ENCODE measurements at regions not wholly inside any gene's neighbourhood (a gene's known extent, or its start where the extent isn't known, plus 50 kb on each side); places are given as distances from the start of the nearest gene placed in this dataset.

DNA sequence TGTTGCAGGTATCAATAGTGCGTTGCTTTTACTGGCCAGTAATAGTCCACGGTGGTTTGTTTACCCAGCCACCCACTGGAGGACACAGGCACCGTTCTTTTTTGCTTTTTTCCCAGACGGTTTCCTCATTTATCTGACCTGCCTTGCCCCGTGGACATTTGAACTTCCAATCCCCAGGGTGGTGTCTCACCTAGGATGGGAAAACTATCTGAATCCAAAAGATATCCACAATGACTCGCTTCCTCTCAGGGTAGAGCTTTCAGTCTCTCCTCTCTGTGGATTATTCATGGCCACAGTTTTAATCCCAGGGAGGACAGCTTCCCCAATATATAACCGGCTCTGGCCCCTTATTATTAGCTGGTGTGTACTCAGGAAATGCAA, 170.8 kb downstream of the FOXO1 start:
- peaks cover 5% of the 10 kb centered on the region for H3K27me3 Mint-ChIP-seq
- DNase-seq = no peak
- H3K4me3 Mint-ChIP-seq = no peak overlapping the region
- H3K36me3 Mint-ChIP-seq = peaks cover 9% of the 10 kb centered on the region
- H3K4me1 Mint-ChIP-seq = peaks cover 64% of the 10 kb centered on the region
- CTCF ChIA-PET = no interaction called here
- peaks cover 2% of the 10 kb centered on the region for H3K9me3 Mint-ChIP-seq
- H3K27ac Mint-ChIP-seq = peak overlapping the region; percentile 25

- Mint-ChIP-seq H3K27ac (peak overlapping the region; percentile 25), H3K36me3 (peaks cover 9% of the 10 kb centered on the region), H3K27me3 (peaks cover 5% of the 10 kb centered on the region), H3K4me3 (no peak overlapping the region), H3K9me3 (peaks cover 2% of the 10 kb centered on the region), H3K4me1 (peaks cover 59% of the 10 kb centered on the region)
- CTCF ChIA-PET = no interaction called here
- DNase-seq = no peak
Measured at GRCh38 chr13:40496035-40496810, 170.2 kb downstream of the FOXO1 start.

DNA sequence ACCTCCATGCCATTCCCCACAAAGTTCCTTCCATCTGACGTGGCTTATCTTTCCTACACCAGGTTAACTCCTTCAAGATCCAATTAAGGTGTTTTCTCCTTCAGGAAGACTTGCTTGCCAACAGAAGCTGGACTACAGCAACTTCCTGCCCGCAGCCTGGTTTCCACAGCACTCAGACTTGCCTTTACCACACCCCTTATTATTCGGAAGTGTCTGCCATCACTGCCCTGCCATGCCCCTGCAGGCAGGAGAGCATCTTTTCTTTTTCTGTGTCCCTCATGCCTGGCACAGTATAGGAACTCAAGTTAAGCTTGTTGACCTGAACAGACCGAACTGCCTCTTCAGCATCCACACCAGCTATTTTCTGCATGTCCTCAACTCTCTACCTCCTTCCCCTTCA, 168.0 kb downstream of the FOXO1 start:
- Mint-ChIP-seq H3K4me3 (no peak overlapping the region), H3K27ac (no peak overlapping the region), H3K4me1 (peaks cover 46% of the 10 kb centered on the region), H3K36me3 (peaks cover 9% of the 10 kb centered on the region), H3K9me3 (peaks cover 2% of the 10 kb centered on the region), H3K27me3 (peaks cover 5% of the 10 kb centered on the region)
- DNase-seq = no peak
- CTCF ChIA-PET = no interaction called here

GRCh38 chr13:40502236-40502635, 164.2 kb downstream of the FOXO1 start:
- H3K27ac Mint-ChIP-seq = no peak overlapping the region

GRCh38 chr13:40503011-40503410, 163.4 kb downstream of the FOXO1 start:
- CTCF ChIA-PET = interaction anchor here (1.0 kb wide), 1 partner anchor 22 kb away, joined by 3 read pairs; no protein-coding TSS in a partner anchor
- Mint-ChIP-seq H3K4me1 (peaks cover 25% of the 10 kb centered on the region), H3K9me3 (no peaks in the 10 kb centered on the region), H3K27ac (no peak overlapping the region), H3K4me3 (no peak overlapping the region), H3K27me3 (peaks cover 3% of the 10 kb centered on the region), H3K36me3 (peaks cover 6% of the 10 kb centered on the region)
- DNase-seq = no peak

More at GRCh38 chr13:40502236-40502635, 164.2 kb downstream of the FOXO1 start:
- DNase-seq = no peak
- Mint-ChIP-seq H3K27me3 (peaks cover 5% of the 10 kb centered on the region), H3K4me1 (peaks cover 27% of the 10 kb centered on the region), H3K4me3 (no peak overlapping the region), H3K9me3 (no peaks in the 10 kb centered on the region), H3K36me3 (peaks cover 6% of the 10 kb centered on the region)
- CTCF ChIA-PET = interaction anchor here (0.6 to 1.0 kb wide), 2 partner anchors 23 to 715 kb away, joined by 3 to 4 read pairs; no protein-coding TSS in a partner anchor

- H3K27me3 Mint-ChIP-seq = peaks cover 3% of the 10 kb centered on the region
- H3K9me3 Mint-ChIP-seq = no peaks in the 10 kb centered on the region
- peaks cover 27% of the 10 kb centered on the region for H3K4me1 Mint-ChIP-seq
- H3K36me3 Mint-ChIP-seq = no peaks in the 10 kb centered on the region
- H3K4me3 Mint-ChIP-seq = no peak overlapping the region
- H3K27ac Mint-ChIP-seq = no peak overlapping the region
- CTCF ChIA-PET = no interaction called here
- no peak for DNase-seq
Measured at GRCh38 chr13:40503966-40504591, 162.4 kb downstream of the FOXO1 start.

DNA sequence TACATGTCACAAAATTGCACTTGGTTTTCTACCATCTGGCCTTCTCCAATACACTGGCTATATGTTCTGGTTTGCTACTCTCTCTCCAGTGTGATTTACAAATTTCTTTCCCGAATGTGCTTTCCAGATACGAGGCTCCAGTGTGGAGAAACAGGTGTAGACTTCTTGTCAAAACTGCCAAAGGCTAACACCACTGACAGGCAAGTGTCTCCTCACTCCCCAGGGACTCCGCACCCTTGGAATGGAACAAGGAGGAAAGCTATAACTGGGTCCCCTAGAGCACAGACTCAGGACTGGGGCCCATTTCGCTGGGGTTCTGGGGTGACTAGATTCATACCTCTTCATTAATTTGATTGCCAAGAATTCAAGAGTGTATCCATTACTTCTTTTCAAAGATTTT, 161.8 kb downstream of the FOXO1 start:
- H3K27me3 Mint-ChIP-seq = peaks cover 3% of the 10 kb centered on the region
- H3K4me1 Mint-ChIP-seq = peaks cover 31% of the 10 kb centered on the region
- CTCF ChIA-PET = no interaction called here
- no peaks in the 10 kb centered on the region for H3K9me3 Mint-ChIP-seq
- DNase-seq = no peak
- H3K36me3 Mint-ChIP-seq = no peaks in the 10 kb centered on the region
- no peak overlapping the region for H3K27ac Mint-ChIP-seq
- H3K4me3 Mint-ChIP-seq = no peak overlapping the region

DNA sequence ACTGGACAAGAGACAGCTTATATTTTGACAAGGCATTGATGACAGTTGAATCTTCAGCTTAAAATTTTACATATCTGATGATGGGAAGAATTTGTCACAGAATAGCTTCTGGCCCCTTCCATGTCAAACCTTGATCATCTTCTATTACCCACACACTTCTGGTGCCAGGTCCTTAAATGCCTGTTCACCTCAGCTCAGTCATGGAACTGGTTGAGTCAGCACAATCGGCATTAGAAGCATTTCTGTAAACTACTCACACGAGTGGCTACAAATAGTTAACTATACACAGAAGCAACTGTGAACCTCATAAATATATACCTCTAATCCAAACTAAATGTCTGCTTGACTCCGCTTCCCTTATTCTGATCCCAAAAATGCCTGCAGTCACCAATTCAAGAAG, 161.2 kb downstream of the FOXO1 start:
- H3K4me1 Mint-ChIP-seq = peaks cover 31% of the 10 kb centered on the region
- H3K36me3 Mint-ChIP-seq = no peaks in the 10 kb centered on the region
- no peak for DNase-seq
- no peak overlapping the region for H3K4me3 Mint-ChIP-seq
- H3K9me3 Mint-ChIP-seq = no peaks in the 10 kb centered on the region
- H3K27me3 Mint-ChIP-seq = peaks cover 3% of the 10 kb centered on the region
- no peak overlapping the region for H3K27ac Mint-ChIP-seq
- CTCF ChIA-PET = no interaction called here
